Lower leg skin (tissue), 3 donors: ENCODE measurements at regions not wholly inside any gene's neighbourhood (a gene's known extent, or its start where the extent isn't known, plus 50 kb on each side); places are given as distances from the start of the nearest gene placed in this dataset.

ENCODE experiments used
- POLR2A ChIP-seq, 2 donors: fragments of 450-650 bp; IDR thresholded peaks; one replicate each; pipeline ENCODE4 v1.6.1; 2016 to 2017; ENCODE audit warnings: antibody characterized with exemption in 2 of 2, mild to moderate bottlenecking in 1 of 2, moderate library complexity in 1 of 2
- TF ChIP-seq, protein P1 (sequence below), 3 donors: fragments of 450-650 bp; IDR thresholded peaks; one replicate each; pipeline ENCODE4 v1.5.1; 2016; ENCODE audit warnings: antibody characterized with exemption in 3 of 3, mild to moderate bottlenecking in 3 of 3, moderate library complexity in 2 of 3

DNA sequence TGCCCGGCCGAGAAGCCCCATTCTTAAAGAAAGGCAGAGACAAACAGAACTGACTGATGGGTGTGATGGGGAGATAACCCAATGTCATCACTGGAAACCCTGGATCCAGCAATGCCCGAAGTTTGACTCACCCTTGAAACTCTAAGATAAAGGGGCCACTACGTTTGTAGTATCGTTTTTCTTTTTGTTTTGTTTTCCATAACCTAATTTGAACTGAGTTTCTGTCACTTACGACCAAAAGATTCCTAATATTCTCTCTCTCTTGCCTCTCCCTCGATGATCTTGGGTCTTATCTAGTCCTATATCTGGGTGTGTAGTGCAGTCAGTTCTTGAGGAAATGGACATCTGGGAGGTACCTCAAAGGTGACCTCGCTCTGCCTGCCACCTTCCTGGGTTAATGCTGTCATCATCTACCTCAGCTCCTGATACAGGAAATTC lies 57.8 kb upstream of the ID3 start:
- TF ChIP-seq, protein P1, sequence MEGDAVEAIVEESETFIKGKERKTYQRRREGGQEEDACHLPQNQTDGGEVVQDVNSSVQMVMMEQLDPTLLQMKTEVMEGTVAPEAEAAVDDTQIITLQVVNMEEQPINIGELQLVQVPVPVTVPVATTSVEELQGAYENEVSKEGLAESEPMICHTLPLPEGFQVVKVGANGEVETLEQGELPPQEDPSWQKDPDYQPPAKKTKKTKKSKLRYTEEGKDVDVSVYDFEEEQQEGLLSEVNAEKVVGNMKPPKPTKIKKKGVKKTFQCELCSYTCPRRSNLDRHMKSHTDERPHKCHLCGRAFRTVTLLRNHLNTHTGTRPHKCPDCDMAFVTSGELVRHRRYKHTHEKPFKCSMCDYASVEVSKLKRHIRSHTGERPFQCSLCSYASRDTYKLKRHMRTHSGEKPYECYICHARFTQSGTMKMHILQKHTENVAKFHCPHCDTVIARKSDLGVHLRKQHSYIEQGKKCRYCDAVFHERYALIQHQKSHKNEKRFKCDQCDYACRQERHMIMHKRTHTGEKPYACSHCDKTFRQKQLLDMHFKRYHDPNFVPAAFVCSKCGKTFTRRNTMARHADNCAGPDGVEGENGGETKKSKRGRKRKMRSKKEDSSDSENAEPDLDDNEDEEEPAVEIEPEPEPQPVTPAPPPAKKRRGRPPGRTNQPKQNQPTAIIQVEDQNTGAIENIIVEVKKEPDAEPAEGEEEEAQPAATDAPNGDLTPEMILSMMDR (IDR thresholded peaks at IDR 0.05), result no peak
- no peak for TF ChIP-seq POLR2A (IDR thresholded peaks at IDR 0.05)
